ELR (cell line): ENCODE measurements at regions not wholly inside any gene's neighbourhood (a gene's known extent, or its start where the extent isn't known, plus 50 kb on each side); places are given as distances from the start of the nearest gene placed in this dataset.
A peak's percentile ranks its signal among the peaks of the same experiment; 100 is the strongest.

Experiments used
- DNase-seq: peaks from one replicate; pipeline ENCODE4 v3.0.0-alpha.2; 2015; ENCODE audit warnings: low read depth

DNA sequence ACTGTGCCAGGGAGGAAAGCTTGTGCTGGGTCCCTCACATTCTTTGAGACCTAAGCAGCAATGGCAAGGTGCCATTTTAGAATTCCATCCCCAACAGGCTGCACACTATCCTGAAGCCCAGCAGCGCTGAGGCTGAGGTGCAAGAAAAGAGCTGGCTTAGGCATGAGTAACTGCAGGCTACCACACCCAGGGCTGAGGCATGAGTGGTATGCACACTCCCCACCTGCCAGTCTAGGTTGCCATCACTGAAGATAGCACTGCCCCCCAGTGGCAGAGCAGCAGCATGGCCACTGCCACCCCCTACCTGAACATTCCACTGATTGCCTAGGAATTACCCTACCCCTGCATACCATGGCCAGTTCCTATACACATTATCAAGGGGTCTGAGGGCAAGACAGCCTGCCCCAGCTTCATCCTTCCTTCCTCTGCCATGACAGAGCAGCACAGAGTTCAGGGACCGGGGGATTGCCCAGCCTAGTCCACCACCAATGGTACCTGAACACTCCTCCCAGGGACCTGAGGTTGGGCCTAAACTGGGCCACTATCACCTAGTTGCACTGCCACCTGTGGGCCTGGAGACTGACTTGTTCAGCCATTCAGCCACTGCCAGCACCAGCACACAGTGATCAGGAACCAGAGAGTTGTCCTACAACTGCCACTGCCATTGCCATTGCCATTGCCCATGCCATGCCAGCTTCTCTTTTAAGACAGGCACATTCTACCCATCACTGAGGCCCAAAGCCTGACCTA, 129.8 kb downstream of the SATB1 start:
- DNase-seq = peak; percentile 85

DNA sequence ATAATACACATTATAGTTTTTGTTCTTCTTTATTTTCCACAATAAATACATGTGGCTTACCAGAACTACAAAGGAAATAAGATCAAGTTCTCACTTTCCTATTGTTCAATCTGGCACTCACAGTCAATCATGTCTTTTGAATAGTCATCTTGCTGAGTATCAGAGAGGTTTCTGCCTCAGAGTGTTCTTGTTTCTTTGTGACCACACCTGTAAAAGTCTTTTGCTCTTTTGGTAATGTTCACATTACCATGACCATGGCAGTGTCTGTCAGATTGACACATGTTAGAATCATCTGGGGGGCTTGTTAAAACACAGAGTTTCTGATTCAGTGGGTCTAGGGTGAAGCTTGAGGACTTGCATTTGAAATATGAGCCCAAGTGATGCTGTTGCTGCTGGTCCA, 135.0 kb downstream of the SATB1 start:
- no peak for DNase-seq

DNA sequence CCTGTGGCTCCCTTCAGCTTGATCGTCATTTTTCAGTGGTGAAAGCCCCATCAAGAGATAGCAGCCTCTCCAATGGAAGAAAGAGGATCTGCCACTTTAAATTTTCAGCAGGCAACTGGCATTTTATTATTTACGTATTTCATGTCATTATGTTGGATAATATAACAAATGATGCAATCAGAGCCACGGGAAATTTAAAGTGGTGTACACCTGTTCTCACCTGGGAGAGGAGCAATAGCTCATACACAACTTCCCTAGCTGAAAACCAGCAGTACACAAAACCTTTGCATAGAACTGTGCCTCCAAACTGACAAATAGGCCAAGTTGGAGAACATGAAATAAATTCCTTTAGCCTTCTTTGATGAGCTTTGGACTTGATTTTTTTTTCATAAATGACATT, 136.9 kb downstream of the SATB1 start:
- no peak for DNase-seq

DNA sequence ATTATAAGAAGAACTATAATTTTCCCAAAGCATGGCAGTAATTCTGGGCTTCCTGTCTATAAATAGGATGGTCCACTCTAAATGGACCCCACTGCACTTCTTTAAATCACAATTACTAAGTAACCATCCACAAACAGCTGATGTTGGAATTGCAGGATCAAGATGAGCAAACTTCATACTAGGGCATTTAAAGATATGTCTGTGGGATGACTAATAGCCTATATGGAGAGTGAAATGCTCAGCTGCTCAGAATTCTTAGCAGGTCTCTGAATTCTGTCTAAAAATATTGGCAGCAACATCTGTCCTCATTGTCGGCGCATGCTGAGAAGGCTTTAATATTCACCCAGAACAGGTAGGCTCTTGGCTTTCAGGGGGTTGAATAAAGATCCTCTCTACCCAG, 140.4 kb downstream of the SATB1 start:
- DNase-seq = peak; percentile 12

DNA sequence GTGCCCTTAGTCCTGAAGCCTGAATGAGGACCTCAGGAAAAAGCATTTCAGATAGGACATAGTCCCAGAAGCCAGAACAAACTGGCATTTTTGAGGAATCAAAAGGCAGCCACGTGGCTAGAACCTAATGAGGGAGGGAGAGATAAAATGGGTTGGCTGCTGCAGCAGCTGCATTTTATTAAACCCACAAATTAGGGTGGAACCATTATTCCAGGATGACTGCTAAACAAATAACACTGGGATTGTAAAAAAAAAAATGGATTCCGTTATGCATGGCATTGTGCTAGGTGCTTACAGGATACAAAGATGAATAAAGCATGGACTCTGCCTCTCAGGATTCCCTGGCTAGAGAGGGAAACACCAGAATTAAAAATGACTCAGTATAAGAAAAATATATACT, 141.5 kb downstream of the SATB1 start:
- DNase-seq = no peak

DNA sequence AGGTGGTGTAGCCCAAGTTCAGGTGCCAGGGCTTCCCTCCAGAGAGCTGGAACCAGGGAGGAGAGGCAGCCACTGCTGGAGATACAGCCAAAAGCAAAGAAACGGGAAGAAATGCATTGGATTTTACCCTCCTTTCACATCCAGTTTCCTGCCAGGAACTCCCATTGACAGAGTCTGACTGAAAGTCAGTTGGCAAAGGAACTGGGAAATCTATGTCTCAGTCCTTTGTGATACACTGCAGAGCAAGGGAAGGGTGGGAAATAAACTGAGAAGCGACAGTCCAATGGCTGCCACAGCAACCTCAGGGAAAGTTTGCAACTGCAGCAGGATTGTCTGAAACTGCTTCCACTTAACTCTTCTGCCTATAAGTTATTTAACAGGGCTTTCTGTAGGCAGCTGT, 142.6 kb downstream of the SATB1 start:
- no peak for DNase-seq

DNA sequence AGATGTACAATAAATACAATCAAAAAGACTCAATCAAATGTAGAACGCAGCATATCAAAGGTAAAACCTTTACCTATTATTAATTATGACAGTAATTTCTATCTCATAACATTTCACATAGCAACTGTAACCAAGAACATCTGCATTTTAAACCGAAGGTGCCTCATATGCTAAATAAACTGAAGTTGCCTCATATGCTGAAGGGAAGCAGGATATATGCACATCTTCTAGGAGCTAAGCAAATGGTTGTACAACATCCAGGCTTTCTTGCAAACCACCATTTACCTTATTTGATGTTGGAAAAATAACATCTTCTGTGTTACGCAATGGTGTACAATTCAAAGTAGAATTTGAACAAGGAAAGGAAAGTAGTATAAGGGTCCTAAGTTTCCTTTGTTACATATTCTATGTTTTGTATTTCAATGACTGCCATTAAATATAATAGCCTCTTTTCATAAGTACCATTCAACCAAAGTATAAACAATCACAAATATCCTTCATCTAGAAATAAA, 145.9 kb downstream of the SATB1 start:
- no peak for DNase-seq

DNA sequence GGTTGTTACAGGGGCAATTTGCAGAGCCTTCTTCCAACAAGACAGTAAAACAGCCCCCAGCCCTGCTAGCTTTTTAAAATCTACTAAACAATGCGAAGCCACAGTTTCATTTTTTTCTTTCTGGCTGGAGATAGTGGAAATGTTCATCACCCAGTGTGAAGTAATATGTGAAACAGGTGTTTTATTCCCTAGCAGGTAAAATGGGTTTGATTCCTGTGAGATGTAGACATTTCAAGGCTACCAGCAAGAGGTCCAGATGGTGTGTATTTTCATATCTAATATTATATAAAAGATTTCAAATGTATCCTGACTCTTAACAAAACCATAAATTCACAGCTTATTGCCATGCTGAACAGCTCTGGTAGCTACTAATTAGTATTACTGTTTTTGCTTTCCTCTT, 160.3 kb downstream of the SATB1 start:
- DNase-seq = no peak

DNA sequence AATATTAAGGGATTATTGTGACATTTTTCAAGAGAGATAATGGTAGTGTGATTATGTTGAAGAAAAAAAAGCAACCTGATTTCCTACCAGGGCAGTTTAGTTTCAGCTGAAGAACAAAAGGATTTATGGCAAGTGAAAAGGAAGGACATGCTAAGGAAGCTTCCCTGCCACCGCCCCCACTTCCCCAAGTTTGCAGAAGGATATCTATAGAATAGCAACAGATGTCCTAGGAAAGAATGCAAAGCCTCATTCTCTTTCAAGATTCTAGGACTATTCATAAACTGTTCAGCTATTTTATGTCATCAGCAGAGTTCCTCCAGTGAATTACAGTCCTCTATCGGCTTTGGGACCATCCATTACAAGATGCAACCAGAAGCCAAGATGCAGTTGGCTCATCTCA, 160.8 kb downstream of the SATB1 start:
- no peak for DNase-seq

DNA sequence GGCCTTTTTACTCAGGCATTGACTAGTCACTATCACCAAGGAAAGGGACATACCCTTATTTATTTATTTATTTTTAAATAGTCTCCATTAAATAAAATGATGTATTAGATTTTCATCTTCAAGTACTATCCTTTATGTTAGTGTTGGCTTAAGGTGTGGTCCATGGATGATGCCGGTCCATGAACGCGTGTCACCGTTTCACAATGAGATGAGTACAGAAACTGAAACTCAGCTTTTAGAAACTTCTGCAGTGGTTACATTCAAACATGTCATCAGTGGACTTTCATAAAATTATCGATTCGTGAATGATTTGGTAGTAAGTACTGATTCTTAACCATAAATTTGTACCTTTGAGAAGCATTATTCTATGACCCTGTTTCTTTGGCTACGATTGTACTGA, 166.6 kb downstream of the SATB1 start:
- DNase-seq = no peak

DNA sequence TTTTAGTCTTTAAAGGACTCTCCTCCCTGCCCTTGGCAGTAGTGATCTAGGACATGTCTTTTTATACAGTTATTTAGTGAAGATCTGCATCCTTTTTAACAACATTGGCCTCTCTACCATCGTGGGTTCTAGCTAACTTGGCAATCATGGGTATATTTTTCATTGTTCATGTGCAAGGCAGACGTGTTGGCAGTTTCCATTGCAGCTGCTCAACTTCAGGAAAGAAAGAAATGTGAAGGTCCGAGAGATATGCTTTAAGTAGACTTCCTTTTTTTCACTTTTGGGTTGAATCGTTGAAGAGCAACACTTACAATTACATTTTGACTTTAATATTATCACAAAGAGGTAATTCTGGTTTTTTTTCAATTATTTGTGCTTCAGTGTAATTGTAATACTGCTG, 172.6 kb downstream of the SATB1 start:
- no peak for DNase-seq

DNA sequence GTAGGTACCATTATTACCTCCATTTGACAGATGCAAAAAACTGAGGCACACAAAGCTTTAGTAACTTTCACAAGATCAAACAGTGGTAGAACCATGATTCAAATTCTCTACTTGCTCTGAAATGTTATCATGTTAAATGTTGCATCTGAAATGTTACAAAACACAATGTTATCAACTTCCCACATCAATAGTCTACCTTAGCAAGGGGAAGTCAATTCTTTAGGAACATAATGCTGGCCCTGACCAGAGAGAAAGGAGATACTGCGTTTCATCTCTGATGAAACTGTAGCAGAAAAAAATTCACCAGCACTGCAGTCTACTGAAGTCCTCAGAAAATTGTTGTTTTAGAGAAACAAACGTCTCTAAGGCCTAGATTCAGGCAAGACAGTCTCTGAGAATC, 174.1 kb downstream of the SATB1 start:
- no peak for DNase-seq

DNA sequence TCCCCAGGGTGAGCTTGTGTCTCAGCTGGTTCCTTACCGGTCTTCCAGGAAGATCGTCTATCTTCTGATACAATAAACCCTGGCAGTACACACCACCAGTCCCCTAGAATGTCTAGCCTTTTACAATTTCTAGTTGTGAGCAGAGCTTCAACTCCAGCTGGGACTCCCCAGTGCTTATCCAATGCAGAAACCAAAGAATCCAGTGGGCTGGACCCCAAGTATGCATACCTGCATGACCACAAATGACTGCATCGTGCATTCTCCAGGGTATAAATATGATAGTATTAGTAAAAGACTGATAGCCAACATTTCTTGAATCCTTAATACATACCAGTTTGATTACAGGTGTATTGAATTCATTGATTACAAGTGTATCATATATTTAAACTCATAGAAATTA, 176.0 kb downstream of the SATB1 start:
- no peak for DNase-seq

DNA sequence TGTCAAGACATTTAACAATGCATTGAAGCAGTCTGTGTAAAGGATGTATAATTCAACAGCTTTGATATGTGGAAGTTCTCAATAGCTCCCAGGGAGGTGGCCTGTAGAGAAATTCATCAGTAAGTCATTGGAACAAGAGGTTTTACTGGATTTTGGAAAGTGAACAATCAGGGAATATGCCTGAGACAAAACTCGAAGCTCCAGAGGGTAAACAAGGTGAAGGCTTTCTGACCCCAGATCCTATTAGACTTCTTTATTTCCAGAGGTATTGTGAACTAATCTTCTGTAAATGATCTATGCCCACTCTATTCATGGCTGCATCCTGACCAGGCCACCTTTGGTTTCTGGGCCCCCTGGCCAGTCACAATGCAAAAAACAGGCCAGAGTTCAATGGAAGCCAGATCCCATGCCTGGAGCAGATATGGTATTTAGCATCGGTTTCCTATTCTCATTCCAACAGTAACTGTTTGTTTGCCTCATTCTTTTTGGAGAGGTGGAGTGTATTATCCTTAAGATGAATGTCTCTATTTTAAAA, 177.3 kb downstream of the SATB1 start:
- DNase-seq = no peak

DNA sequence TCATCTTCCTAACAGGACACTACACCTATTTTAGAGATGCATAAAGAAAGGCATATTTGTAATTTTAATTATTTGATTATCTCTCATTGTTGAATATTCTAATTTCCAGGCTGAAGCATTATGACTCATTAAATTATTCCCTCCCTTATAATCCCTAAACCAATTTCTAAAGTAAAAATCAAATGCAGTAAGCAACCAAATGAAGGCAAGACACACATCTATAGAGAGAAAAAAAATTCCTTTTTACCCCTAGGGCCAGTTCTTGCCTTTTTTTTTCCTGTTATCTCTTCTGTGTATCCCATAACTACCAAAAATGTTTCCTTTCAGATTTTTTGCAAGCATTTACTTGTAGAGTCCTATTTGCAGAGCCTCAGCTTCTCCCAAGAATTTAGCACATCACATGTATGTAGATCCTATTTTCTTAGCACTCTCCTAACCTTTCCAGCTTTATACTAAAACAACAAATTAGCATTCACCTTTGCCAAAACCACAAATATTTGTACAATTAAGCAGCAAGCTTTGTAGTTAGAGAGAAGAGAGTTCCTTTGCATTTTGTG, 177.9 kb downstream of the SATB1 start:
- no peak for DNase-seq

DNA sequence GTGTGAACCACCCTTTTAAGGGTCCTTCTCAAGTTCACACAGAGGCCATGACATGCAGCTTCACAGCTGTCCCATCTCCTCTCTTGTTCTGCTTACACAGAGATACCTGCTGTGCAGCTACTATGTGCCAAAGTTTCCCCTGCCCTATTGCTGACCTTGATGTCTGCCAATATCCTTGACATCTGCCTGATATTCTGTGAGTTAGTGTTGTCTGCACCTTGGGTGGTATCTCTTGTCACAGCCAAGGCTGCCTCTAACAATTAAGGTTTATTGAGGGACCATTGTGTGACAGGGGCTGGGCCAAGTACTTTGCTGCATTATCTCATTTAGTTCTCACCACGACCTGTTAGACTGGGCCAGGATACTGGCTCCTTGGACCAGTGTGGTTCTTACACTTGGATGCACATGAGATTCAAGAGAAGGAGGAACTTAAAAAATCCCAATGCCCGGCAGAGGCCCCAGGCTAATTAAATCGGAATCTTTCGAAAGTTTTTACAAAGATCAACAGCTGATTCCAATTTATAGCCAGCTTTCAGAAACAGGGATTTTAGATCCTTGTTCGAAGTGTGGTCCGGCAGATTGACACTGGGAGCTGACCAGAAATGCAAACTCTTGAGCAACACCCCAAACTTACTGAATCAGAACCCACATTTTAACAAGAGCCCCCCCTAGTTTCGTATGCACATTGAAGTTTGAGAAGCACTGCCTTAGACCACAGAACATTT, 178.6 kb downstream of the SATB1 start:
- DNase-seq = no peak

DNA sequence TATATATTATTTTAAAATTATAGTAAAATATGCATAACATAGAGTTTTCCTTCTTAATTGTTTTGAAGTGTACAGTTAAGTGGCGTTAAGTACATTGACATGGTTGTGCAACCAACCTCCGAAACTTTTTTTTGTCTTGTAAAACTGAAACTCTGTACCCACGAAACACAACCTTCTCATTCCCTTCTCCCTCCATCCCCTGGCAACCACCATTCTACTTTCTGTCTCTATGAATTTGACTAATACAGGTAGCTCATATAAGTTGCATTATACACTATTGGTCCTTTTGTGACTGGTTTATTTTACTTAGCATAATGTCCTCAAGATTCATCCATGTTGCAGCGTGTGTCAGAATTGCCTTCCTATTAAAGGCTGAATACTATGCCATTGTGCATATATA, 179.4 kb downstream of the SATB1 start:
- DNase-seq = no peak

DNA sequence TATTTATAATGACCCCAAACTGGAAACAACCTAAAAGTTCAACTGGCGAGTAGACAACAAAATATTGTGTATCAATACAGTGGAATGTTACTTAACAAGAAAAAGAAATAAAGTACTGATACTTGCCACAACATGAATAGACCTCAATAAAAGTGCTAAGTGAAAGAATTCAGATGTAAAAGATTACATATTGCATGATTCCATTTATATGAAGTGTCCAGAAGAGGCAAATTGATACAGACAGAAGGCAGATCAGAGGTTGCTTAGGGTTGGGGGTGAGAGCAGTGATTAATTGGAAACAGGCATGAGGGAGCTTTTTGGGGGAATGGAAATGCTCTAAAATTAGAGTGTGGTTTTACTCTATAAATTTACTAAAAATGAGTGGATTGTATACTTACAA, 183.3 kb downstream of the SATB1 start:
- DNase-seq = no peak

DNA sequence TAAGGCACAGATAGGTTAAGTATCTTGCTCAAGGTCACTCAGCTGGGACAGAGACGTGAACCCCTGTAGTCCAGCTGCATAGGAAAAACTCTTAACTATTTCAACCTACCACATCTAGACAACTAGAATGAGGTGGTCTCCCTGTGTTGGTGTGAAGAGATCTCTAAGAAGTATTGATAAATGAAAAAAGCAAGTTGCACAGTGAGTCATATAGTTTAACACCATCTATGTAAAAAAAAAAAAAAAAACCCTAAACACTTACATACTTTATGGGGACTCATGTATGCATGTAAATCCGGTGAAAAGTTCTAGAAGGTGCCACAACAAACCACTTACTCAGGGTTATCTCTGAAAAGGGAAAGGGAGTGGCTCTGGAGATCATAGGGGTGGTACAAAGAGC, 185.5 kb downstream of the SATB1 start:
- DNase-seq = no peak

DNA sequence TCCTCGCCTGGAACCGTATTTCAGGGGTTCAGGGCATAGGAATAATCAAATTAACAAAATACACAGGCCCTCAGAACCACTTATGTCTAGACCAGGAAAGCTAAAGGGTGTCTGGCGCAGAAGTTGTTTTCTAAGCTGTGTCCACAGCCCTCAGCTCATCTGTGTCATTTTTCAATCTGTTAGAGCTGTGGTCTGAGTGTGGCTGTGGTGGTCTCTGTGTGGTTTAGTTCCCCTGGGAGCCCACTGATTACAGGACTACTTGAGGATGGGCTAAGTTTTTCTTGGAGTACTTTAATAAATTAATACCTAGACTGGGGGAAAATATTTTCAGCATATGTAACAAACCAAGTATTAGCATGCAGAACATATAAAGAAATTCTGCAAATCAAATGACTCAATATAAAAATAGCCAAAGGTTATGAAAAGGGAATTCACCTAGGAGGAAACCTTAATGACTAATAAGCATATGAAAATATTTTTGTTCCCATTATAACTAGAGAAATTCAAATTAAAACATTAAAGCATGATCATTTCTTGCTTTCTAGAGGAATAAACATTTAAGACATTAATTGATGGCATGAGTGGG, 186.3 kb downstream of the SATB1 start:
- DNase-seq = peak; percentile 25

DNA sequence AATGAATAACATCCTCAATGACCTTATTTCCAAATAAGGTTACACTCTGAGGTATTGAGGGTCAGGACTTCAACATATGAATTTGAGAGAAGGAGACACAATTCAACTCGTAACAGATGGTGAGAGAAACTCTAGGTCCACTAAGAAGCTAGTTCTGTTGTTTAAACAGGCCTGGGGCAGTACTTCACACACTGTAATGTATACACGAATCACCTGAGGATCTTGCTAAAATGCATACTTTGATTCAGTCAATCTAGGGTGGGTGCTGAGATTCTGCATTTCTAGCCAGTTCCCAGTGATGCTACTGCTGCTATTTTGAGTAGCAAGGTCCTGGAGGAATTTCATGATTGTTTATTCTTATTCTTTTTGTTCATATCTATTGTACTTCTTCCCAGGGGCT, 186.8 kb downstream of the SATB1 start:
- no peak for DNase-seq

DNA sequence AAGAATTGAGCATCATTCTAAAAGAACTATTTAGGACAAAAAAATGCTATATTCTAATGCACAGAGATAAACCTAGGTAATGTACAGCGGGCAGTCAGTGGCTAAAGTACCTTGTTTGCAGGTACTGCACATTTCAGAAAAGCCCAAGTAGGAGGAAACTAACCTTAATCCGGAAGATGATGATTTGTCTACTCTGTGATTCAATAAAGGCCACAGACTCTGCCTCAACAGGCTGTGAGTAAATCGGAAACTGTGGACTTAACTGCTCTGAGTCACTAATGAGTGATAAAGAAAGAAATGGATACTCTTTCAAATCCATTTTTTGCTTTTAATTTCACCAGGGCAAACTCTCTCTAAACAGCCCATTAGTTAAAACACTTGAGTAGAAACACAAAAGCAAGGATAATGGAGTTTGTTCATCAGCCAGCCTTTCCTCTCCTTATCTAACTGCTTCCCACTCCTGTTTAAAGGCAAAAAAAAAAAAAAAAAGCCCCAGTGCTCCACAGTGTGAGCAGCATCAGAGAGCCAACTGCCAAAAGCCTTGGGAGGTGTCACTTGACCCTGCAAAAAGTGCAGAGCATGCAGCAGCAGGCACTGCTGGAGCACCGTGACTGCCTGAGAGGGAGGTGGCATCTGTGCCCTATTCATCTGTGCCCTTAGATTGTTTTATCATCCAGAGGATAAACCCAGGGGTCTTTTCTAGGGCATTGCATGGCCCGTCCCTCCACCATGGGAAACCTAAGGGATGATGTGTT, 187.7 kb downstream of the SATB1 start:
- peak; percentile 85 for DNase-seq
